Epidermal melanocyte (primary cell): ENCODE measurements at regions not wholly inside any gene's neighbourhood (a gene's known extent, or its start where the extent isn't known, plus 50 kb on each side); places are given as distances from the start of the nearest gene placed in this dataset.

Experiments used
- DNase-seq: peaks from one replicate; pipeline ENCODE4 v3.0.0; 2011; ENCODE audit warnings: low spot score; ENCODE audit not compliant: insufficient read length

DNA sequence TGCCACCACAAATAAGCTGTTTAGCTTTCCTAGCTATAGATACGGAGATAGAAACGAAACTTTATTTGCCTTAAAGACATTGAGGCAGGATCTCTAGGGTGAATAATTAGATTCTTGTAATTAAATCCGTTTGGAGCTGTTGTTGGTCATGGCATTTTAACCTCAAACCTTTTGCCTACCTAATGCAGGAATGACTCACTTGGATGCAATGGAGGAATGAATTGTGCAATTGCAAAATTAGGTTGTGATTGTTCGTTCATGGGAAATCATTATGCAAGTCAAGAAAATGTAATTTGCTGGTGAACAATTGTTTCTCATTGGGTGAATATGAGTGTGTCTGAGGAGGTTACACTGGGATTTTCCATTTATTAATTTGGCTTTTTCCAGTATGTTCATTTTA lies 703.5 kb downstream of the GATA3 start:
- no peak for DNase-seq

DNA sequence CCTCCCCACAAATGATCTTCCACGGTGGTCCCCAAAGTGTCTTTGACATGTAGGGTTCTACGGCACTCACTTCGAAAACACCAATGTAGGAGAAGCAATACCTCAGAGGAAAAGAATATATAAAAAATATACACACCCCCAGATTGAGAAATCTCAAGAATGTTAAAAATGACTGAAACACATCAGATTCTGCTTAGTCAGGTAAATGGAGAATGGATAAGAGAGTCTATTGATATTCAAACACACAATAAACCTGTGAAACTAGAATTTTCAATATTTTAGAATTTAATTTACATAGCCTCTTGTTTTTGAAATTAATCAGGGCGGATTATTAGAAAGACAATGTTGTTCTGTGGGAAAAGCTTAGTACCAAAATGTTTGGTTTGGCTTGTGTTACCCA lies 712.4 kb downstream of the GATA3 start:
- DNase-seq, result no peak

DNA sequence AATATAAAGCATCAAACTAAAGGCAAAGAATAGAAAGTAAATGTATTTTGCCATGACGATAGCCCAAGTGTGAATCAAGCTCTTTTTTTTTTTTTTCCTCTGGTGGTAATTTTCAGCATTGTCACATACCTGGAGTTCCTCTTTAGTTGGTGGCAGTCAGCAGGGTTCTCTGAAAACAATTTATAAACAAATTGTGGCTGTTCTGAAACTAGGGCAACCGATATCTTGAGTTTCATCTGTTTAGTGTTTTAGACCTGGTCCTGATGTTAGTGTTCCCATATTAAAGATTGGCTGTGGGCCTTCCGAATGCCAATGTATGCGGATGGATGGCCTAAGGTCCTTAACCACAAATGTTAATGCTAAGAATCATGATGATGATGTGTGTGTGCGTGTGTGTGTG lies 713.1 kb downstream of the GATA3 start:
- DNase-seq, result no peak

DNA sequence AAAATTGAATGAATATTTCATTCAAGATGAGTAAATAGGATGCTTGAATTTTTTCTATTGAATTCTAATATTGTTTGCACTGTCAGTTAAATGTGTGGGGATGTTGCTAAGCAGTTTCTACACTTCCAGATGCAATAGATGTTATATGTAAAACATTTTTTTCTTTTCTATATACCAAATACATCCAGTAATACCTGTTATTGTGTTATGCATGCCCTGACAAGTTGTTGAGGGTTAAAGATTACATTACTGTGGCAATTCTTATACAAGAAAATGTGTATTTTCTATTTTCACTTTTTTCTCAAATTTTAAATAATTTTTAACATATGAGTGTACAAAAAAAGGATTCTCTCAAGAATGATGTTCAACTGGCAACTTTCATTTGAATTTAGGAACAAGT lies 713.9 kb downstream of the GATA3 start:
- DNase-seq, result no peak

DNA sequence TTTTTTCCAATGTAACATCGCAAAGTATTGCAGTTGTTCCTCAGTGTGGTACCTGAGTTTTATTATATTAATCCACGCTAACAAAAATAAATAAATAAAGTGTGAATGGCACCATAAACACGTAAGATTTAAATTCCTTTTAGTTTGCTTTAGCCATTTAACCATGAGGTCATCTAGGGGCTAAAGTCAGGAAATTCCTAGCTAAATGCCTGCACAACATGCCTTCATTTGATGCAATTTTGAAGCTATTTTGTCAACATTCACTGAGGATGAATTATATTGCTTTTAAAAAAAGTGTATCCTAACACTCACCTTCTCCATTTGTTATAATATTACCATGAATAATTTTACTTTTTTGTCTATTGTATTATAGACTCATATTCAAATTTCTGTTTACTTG lies 714.4 kb downstream of the GATA3 start:
- DNase-seq, result no peak

DNA sequence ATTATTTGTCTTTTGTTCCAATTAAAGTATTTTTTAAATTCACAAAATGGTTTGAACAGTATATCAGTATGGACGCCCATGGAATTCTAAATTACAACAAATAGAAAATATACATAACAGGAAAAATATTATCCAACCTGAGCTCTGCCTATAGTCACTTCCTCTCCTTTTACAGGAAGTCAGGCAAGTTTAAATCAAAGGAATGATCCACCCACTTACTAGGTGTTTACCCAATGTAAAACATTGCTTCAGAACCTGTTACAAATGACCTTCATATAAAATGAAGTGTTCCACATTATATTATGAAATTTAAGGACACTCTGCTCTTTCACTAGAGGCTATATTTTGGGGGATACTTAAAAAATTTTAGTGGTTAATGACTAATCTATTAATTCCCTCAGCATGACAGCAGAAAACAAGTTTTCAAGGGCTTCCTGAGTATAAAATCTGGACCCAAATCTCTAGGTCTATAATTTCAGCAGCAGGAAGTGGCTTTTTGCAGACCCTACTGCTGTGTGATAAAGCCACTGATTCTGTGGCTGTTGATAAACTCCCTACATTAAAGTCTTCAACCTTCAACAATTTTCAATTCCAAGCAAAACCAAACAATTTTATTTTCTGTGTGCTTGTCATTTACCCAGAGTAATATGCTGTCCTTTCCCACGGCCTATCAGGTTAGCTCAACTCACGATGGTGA lies 722.6 kb downstream of the GATA3 start:
- no peak for DNase-seq

DNA sequence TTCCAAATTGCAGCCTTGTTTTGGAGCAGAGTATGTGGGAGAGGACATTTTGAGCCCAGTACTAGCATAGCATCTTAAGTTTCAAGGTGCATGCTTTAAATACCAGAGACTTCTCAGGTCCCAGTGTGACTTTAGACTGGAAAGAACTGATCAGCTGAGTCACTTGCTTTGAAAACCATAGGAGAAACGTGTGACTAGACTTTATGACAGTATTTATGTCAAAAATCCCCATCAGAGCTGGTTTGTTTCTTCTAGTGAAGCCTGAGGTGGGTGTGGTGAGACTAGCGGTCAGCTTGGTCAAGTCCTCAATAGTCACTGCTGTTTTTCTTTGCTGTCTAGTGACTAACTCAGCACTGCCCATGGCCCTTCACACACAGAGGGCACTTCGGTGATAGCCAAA lies 724.2 kb downstream of the GATA3 start:
- no peak for DNase-seq

- no peak for DNase-seq
These were observed 733.2 kb downstream of the GATA3 start for GRCh38 chr10:8787649-8788048.

GRCh38 chr10:8790390-8790789 lies 735.9 kb downstream of the GATA3 start:
- no peak for DNase-seq

GRCh38 chr10:8794860-8795259 lies 740.4 kb downstream of the GATA3 start:
- DNase-seq, result no peak

GRCh38 chr10:8800426-8800825 lies 745.9 kb downstream of the GATA3 start:
- no peak for DNase-seq

GRCh38 chr10:8803992-8804391 lies 749.5 kb downstream of the GATA3 start:
- no peak for DNase-seq

DNA sequence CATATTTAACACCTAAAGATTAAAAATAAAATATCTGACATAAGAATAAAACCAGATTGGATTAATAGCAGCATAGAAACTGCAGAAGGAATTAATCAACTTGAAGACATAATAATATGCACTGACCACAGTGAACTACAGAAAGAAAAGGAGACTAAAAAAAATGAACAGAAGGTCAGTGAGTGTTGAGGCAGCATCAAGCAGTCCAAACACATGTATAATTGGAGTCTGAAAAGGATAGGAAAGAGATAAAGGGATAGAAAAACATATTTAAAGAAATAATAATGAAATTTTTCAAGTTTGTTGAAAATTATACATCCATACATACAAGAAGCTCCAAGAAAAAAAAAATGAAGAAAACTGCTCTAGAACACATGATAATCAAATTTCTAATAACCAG lies 756.2 kb downstream of the GATA3 start:
- DNase-seq, result no peak

GRCh38 chr10:8811201-8811600 lies 756.7 kb downstream of the GATA3 start:
- no peak for DNase-seq

GRCh38 chr10:8815969-8816368 lies 761.5 kb downstream of the GATA3 start:
- no peak for DNase-seq

- DNase-seq, result no peak
These were observed 762.8 kb downstream of the GATA3 start for GRCh38 chr10:8817299-8817698.

DNA sequence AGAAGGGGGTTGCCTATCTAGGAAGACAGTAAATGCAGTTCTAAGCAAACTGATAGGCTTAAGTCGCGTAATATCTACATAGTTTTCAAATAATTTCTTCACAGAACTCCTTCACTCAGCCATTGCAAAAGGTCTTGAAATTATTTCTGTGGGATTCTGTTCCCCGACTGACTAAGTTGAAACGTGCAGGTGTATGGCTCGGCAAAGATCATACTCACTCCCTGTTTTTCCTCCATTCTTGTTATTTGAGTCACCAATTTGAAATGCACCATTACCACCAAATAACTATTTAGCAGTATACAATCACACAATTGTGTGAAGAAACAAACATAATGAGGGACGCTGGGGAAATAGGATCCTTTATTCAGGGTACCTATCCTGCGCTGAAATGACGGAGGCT lies 771.1 kb downstream of the GATA3 start:
- DNase-seq, result no peak

GRCh38 chr10:8829592-8829991 lies 775.1 kb downstream of the GATA3 start:
- no peak for DNase-seq

- no peak for DNase-seq
These were observed 775.6 kb downstream of the GATA3 start for GRCh38 chr10:8830048-8830447.

DNA sequence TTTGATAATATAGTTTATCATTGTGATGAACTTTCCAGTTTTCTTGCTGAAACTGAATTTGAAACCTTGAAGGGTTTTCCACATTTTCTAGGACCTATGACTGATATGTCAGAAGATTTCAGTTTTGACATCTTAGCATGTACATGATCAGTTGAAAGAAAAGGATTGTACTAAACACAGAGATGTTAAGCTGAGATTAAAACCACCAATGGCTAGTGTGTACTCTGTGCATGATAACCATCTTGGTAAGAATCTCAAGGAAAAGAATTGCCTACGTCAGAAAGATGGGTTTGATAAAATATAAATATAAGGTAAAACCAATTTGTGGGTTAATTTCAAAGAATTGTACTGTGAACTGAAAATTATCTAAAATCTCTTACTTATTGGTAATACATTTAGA lies 776.4 kb downstream of the GATA3 start:
- DNase-seq, result no peak

DNA sequence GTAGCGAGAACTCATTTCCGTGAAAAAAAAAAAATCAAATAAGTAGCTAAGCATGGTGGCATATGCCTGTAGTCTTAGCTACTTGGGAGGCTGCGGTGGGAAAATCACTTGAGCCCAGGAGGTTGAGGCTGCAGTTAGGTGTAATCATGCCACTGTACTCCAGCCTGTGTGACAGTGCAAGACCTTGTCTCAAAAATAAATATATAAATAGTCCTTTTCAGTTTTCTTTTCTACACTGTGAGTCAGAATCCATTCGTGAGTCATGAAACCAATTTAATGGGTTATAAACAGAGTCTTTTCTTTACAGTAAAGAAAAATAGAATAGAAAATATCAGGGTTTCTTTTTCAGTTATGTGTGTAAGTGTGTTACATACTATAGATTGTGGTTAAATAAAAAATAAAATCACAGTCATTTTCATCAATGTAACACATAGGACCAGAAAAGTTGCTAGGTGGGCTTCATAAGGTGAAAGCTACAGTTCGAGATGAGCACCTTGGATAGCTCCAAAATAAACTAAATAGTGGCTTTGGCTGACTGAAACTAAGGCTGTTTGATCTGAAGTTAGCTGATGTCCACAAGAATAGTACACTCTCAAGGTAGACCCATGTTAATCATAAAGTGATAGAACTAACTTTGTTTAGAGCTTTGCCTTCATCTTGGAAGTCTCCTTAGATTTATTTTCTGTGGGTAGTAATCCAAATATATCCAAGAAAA lies 781.1 kb downstream of the GATA3 start:
- DNase-seq, result no peak

GRCh38 chr10:8840356-8840755 lies 785.9 kb downstream of the GATA3 start:
- DNase-seq, result no peak

GRCh38 chr10:8844141-8844540 lies 789.7 kb downstream of the GATA3 start:
- no peak for DNase-seq
